ENCODE measurements at regions not wholly inside any gene's neighbourhood (a gene's known extent, or its start where the extent isn't known, plus 50 kb on each side); places are given as distances from the start of the nearest gene placed in this dataset.

- DNase-seq = no peak
These were observed 58.9 kb downstream of the IRX1 start for GRCh38 chr5:3654515-3654914.

DNA sequence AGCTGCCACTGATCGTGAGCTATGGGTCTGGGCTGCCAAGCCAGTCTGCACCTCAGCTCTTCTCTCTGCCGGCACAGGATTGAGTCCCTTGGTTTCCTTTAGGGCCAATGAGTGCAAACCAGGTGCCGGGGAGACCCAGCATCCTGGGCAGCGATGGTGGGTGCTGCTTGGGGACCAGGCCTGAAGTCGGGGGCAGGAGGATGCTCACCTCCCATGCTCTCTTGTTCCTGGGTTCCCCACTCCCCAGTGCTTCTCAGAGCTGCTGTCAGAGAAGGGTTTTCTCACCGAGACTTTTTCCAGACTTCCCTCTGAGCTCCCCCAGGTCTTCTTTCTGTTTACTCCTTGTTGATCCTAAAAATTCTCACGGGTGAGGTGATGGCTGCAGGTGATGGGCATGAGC, 61.2 kb downstream of the IRX1 start:
- DNase-seq = no peak

- DNase-seq = no peak
These were observed 61.9 kb downstream of the IRX1 start for GRCh38 chr5:3657364-3658022.

- no peak for DNase-seq
These were observed 63.3 kb downstream of the IRX1 start for GRCh38 chr5:3658929-3659328.

DNA sequence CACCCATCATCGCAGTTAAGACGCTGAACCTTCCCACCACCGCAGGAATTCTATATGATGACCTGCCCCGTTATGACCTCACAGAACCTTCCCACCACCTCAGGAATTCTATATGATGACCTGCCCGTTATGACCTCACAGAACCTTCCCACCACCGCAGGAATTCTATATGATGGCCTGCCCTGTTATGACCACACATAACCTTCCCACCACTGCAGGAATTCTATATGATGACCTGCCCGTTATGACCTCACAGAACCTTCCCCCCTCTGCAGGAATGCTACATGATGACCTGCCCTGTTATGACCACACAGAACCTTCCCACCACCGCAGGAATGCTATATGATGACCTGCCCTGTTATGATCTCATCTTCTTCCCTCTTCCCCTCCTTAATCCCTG, 64.3 kb downstream of the IRX1 start:
- DNase-seq = no peak

DNA sequence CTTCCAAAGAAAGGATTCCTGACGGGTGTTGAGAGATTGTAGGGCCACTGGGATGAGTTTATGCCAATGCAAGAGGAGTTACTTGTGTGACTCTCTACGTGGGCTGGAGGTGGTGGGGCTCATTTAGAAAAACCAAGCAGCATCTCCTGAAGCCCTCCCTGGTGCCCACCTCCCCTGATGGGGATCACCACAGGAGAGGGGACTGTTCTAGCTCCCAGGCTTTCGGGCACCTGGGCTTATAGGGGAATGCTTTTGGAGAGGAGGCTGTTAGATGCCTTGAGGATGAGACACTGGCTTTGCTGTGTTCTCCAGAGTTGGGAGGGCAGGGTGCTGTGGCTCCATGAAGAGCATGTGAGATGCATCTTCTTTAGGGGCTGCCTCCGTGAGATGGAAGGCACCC, 65.0 kb downstream of the IRX1 start:
- no peak for DNase-seq

- no peak for DNase-seq
These were observed 66.2 kb downstream of the IRX1 start for GRCh38 chr5:3661755-3662296.

- no peak for DNase-seq
These were observed 66.7 kb downstream of the IRX1 start for GRCh38 chr5:3662344-3662743.

DNA sequence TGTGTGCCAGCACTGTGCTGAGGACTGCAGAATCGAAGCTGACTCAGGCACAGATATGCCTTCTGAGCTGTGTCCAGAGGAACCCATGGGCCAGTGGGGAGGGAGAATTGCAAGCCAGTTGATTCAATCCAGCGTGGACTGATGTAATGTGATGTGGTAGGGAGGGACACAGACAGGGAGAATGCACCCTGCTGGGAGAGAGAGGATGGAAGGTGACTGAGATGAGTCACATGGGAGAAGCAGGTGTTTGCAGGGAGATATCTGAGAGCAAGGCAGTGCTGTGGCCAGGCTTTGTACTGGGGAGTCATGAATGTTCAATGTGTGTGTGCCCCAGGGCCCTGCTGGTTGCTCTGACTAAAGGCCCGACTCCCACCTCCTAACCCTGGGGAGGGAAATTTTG, 75.7 kb downstream of the IRX1 start:
- no peak for DNase-seq

DNA sequence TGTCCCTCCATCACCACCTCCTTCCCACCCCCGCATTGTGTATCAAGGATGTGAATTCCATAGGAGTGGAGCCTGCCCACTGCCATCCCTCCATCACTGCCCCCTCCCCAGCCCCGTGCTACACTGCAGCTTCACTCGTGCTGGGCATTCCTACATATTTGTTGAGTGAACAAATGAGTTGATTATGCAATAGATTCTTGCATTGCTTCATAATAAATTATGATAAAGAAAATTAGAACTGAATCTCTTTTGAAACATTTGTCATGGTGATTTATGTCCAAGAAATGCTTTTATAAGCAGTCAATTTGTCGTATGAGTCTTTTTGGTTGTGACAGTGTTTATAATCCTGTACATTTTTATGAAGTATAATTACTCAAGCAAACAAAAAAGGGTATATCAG, 83.2 kb downstream of the IRX1 start:
- no peak for DNase-seq

- DNase-seq = no peak
These were observed 85.2 kb downstream of the IRX1 start for GRCh38 chr5:3680821-3681220.

DNA sequence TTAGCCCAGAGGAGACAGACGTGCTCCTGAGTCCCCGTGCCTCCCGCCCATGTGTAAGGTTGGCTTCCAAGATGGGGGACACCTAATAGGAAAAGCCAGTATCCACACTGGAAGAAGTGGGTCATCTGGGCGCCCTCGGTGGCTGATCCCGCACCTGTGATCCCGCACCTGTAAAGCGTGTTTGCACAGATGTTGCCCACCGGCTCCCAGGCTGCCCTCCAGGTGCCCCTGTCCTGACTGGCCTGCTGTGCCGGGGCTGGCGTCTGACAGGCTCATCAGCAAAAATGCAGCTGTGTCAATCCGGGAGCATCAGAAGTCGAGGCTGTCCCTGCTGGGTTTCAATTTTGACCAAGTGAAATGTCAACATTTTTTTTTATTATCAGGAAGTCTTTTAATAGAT, 88.5 kb downstream of the IRX1 start:
- DNase-seq = no peak

DNA sequence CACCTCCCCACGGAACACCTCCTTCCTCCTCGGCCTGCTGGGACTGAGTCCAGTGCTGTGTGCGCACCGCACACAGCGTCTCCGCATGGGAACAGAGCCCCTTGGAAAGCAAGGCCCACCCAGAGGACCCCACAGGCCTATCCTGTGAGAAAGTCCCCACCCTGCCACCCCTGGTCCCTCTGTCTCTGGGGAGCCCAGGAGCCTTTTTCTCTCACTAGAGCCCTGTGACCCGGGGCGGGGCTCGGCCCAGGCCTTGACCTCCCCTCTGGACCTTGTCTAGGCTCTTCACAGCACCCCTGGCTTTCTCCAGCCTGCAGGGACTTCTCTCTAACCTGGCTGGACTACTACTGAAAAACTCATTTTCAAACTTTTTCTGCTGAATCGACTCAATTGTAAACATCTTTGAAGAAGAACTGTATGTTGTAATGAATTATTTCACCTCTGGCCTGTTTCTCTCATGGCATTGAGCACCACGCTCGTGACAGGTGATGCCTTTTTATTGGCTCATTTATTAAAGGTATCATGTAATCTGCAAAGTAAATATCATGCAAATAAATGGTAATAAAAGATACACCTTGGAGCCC, 89.2 kb downstream of the IRX1 start:
- DNase-seq = no peak

DNA sequence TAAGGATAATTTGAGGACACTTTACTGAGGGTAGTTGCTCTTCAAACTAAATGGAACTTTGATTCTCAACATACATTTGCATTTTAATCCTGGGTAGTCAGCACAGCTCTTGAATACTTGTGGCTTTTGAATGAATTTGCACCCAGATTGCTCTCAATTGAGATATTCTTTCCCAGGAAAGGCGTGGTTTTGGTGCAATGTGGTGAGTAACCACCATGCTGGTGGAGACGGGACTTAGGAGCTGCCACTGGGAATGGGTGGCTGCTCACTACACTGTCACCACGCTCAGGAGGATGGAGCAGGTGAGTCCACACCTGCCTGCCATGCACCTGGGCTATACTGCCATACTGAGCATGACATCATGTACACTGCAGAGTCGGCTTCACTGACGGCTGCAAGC, 99.2 kb downstream of the IRX1 start:
- no peak for DNase-seq

GRCh38 chr5:3695818-3696217, 100.2 kb downstream of the IRX1 start:
- no peak for DNase-seq

- DNase-seq = no peak
These were observed 102.8 kb downstream of the IRX1 start for GRCh38 chr5:3698412-3698811.

- DNase-seq = no peak
These were observed 106.1 kb downstream of the IRX1 start for GRCh38 chr5:3701694-3702093.

GRCh38 chr5:3704661-3705060, 109.0 kb downstream of the IRX1 start:
- DNase-seq = no peak

- no peak for DNase-seq
These were observed 113.6 kb downstream of the IRX1 start for GRCh38 chr5:3709068-3709716.

GRCh38 chr5:3709717-3710348, 114.2 kb downstream of the IRX1 start:
- no peak for DNase-seq

DNA sequence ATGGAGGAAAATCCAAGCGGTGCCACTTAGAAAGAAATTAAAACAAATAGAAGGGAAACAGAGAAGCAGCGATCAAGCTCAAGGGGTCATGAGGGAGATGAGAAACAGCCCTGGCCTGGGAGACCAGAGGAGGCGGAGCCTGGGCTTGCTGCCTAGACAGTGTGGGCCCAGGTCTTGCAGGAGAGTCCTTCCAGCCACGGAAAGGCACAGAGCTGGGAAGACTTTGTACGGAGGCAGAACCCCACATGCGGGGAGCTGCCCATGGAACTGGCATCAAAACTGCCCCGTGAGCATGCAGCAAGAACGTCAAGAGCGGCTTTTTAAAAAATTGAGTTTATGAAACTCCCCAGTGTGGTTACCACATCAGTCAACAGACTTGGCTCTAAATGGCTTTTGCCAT, 119.4 kb downstream of the IRX1 start:
- DNase-seq = no peak

GRCh38 chr5:3729631-3730030, 134.0 kb downstream of the IRX1 start:
- no peak for DNase-seq

- no peak for DNase-seq
These were observed 139.0 kb downstream of the IRX1 start for GRCh38 chr5:3734632-3735031.

- DNase-seq = no peak
These were observed 140.8 kb downstream of the IRX1 start for GRCh38 chr5:3736466-3736865.
